Suprapubic skin (tissue), 3 donors: ENCODE measurements at regions not wholly inside any gene's neighbourhood (a gene's known extent, or its start where the extent isn't known, plus 50 kb on each side); places are given as distances from the start of the nearest gene placed in this dataset.

Source experiments
- CTCF ChIP-seq, 2 donors: fragments of 200-600 bp in 1 of 2; fragments of 450-650 bp in 1 of 2; sonication (generic) in 1 of 2; IDR thresholded peaks; one replicate each; pipeline ENCODE4 v1.5.1; 2016 to 2019; ENCODE audit warnings: antibody characterized with exemption in 2 of 2, mild to moderate bottlenecking in 1 of 2, moderate library complexity in 1 of 2
- POLR2A ChIP-seq, 2 donors: fragments of 450-650 bp; IDR thresholded peaks; one replicate each; pipeline ENCODE4 v1.6.1; 2017; ENCODE audit warnings: antibody characterized with exemption in 2 of 2, mild to moderate bottlenecking in 2 of 2, moderate library complexity in 2 of 2

- TF ChIP-seq CTCF (IDR thresholded peaks at IDR 0.05) (no peak), POLR2A (IDR thresholded peaks at IDR 0.05) (no peak)
These were observed 154.1 kb upstream of the GPR149 start for GRCh38 chr3:154584041-154584440.
